ENCODE measurements at regions not wholly inside any gene's neighbourhood (a gene's known extent, or its start where the extent isn't known, plus 50 kb on each side); places are given as distances from the start of the nearest gene placed in this dataset.
"Not testable (repeated sequence)": the region's sequence is repeated elsewhere in the genome, so short reads cannot be mapped to it uniquely, and the experiment has no call there.

- DNase-seq (ENCODE audit: low read depth) = no peak
These were observed 265.4 kb downstream of the MIAT start for GRCh38 chr22:26922806-26923205.

- no peak for DNase-seq (ENCODE audit: low read depth)
These were observed 266.1 kb downstream of the MIAT start for GRCh38 chr22:26923531-26923930.

- DNase-seq (ENCODE audit: low read depth) = no peak
These were observed 270.4 kb downstream of the MIAT start for GRCh38 chr22:26927821-26928220.

- no peak for DNase-seq (ENCODE audit: low read depth)
These were observed 274.1 kb downstream of the MIAT start for GRCh38 chr22:26931471-26931870.

- no peak for DNase-seq (ENCODE audit: low read depth)
These were observed 275.8 kb downstream of the MIAT start for GRCh38 chr22:26933105-26933590.

- DNase-seq (ENCODE audit: low read depth) = no peak
These were observed 279.8 kb downstream of the MIAT start for GRCh38 chr22:26937213-26937612.

- no peak for DNase-seq (ENCODE audit: low read depth)
These were observed 282.1 kb downstream of the MIAT start for GRCh38 chr22:26939466-26939865.

- no peak for DNase-seq (ENCODE audit: low read depth)
These were observed 284.7 kb downstream of the MIAT start for GRCh38 chr22:26941896-26942636.

GRCh38 chr22:26942637-26942957 lies 285.2 kb downstream of the MIAT start:
- DNase-seq (ENCODE audit: low read depth) = no peak

- no peak for DNase-seq (ENCODE audit: low read depth)
These were observed 288.2 kb downstream of the MIAT start for GRCh38 chr22:26945565-26945964.

GRCh38 chr22:26949193-26949592 lies 291.8 kb downstream of the MIAT start:
- no peak for DNase-seq (ENCODE audit: low read depth)

GRCh38 chr22:26951139-26951538 lies 293.8 kb downstream of the MIAT start:
- not testable (repeated sequence) for DNase-seq (ENCODE audit: low read depth)

GRCh38 chr22:26952004-26952403 lies 294.6 kb downstream of the MIAT start:
- no peak for DNase-seq (ENCODE audit: low read depth)

GRCh38 chr22:26952451-26953011 lies 295.1 kb downstream of the MIAT start:
- DNase-seq (ENCODE audit: low read depth) = no peak

- peak; percentile 50 for DNase-seq (ENCODE audit: low read depth)
These were observed 295.9 kb downstream of the MIAT start for GRCh38 chr22:26953012-26953883.

GRCh38 chr22:26956371-26956770 lies 299.0 kb downstream of the MIAT start:
- DNase-seq (ENCODE audit: low read depth) = no peak

- no peak for DNase-seq (ENCODE audit: low read depth)
These were observed 299.8 kb downstream of the MIAT start for GRCh38 chr22:26957176-26957575.

- DNase-seq (ENCODE audit: low read depth) = no peak
These were observed 300.5 kb downstream of the MIAT start for GRCh38 chr22:26957897-26958296.

GRCh38 chr22:26958378-26958777 lies 301.0 kb downstream of the MIAT start:
- no peak for DNase-seq (ENCODE audit: low read depth)

- no peak for DNase-seq (ENCODE audit: low read depth)
These were observed 307.3 kb downstream of the MIAT start for GRCh38 chr22:26964642-26965041.

- DNase-seq (ENCODE audit: low read depth) = no peak
These were observed 309.9 kb downstream of the MIAT start for GRCh38 chr22:26967282-26967681.

GRCh38 chr22:26968859-26969523 lies 311.6 kb downstream of the MIAT start:
- DNase-seq (ENCODE audit: low read depth) = no peak

Data from forelimb muscle (tissue), 1 donor.